CD4-positive, alpha-beta T cell (primary cell): ENCODE measurements at regions not wholly inside any gene's neighbourhood (a gene's known extent, or its start where the extent isn't known, plus 50 kb on each side); places are given as distances from the start of the nearest gene placed in this dataset.

ENCODE experiments used
- ATAC-seq: fragments of 200-7000 bp; cut with Tn5 transposase; one replicate; pipeline ENCODE4 v1.10.0; 2022; ENCODE audit warnings: mild to moderate bottlenecking; ENCODE audit not compliant: poor library complexity
- CTCF ChIA-PET: fragments of 350-600 bp; sonication (Branson Sonifier 250); formaldehyde crosslinking; loops from one replicate; lab custom pipeline; 2021; ENCODE audit warnings: antibody characterized with exemption, inconsistent platforms; lab: Charles Lee
- POLR2A ChIA-PET: fragments of 350-600 bp; sonication (Branson Sonifier 250); formaldehyde crosslinking; loops from one replicate; lab custom pipeline; 2021; ENCODE audit warnings: antibody characterized with exemption, inconsistent platforms; lab: Charles Lee
- DNase-seq, 14 experiments: peaks; one replicate each; pipeline ENCODE4 v3.0.0-alpha.2; 2013 to 2020; ENCODE audit warnings: mixed read lengths in 2 of 14
- H3K27ac ChIP-seq, 2 donors: one replicate each; pipeline versions ENCODE4 v1.5.1 to v1.7.0; 2013; ENCODE audit warnings: low read length in 2 of 2, low read depth in 1 of 2, mild to moderate bottlenecking in 1 of 2
- H3K27me3 ChIP-seq, 2 experiments: 1 replicate in 1 of 2; 2 replicates in 1 of 2; pipeline versions ENCODE4 v1.6.1 to v1.7.0; 2013; ENCODE audit warnings: low read length in 2 of 2, control low read depth in 1 of 2, mild to moderate bottlenecking in 1 of 2, moderate library complexity in 1 of 2; ENCODE audit not compliant: insufficient read depth in 2 of 2, control insufficient read depth in 1 of 2
- H3K36me3 ChIP-seq: one replicate; pipeline ENCODE4 v1.6.1; 2013; ENCODE audit warnings: low read length, control low read depth; ENCODE audit not compliant: insufficient read depth
- H3K4me1 ChIP-seq: one replicate; pipeline ENCODE4 v1.6.1; 2013; ENCODE audit warnings: low read length, control low read depth; ENCODE audit not compliant: insufficient read depth
- H3K4me3 ChIP-seq: one replicate; pipeline ENCODE4 v1.5.1; 2013; ENCODE audit warnings: mild to moderate bottlenecking, low read length, moderate library complexity
- H3K9me3 ChIP-seq, 2 experiments: 1 replicate in 1 of 2; 2 replicates in 1 of 2; pipeline versions ENCODE4 v1.6.1 to v1.7.0; 2013; ENCODE audit warnings: low read length in 2 of 2, mild to moderate bottlenecking in 2 of 2, control low read depth in 1 of 2, moderate library complexity in 1 of 2; ENCODE audit not compliant: control insufficient read depth in 1 of 2, insufficient read depth in 1 of 2
- H3K27ac Mint-ChIP-seq: one replicate; pipeline ENCODE4 v1.8.0; 2020; ENCODE audit warnings: mixed read lengths
- H3K27me3 Mint-ChIP-seq: one replicate; pipeline ENCODE4 v1.8.0; 2021; ENCODE audit warnings: mixed read lengths
- H3K36me3 Mint-ChIP-seq: one replicate; pipeline ENCODE4 v1.8.0; 2021; ENCODE audit warnings: low read depth, mixed read lengths
- H3K4me1 Mint-ChIP-seq: one replicate; pipeline ENCODE4 v1.8.0; 2021; ENCODE audit warnings: low read depth, mixed read lengths
- H3K4me3 Mint-ChIP-seq: one replicate; pipeline ENCODE4 v1.8.0; 2020; ENCODE audit warnings: mild to moderate bottlenecking, mixed read lengths
- H3K9me3 Mint-ChIP-seq: one replicate; pipeline ENCODE4 v1.8.0; 2020; ENCODE audit warnings: mixed read lengths
- intact Hi-C, 2 experiments: fragments of 100-400 bp; cut with DNase I in 1 of 2; cut with micrococcal nuclease in 1 of 2; formaldehyde crosslinking; loops; one replicate each; pipeline versions ENCODE4 v1.15.1 to v1.9.0; 2023 to 2025; cut with DNase I, micrococcal nuclease
- TF ChIP-seq, protein P1 (sequence below): fragments of 200-600 bp; IDR thresholded peaks from one replicate; pipeline ENCODE4 v1.8.0; 2022; ENCODE audit warnings: antibody characterized with exemption, mild to moderate bottlenecking

DNA sequence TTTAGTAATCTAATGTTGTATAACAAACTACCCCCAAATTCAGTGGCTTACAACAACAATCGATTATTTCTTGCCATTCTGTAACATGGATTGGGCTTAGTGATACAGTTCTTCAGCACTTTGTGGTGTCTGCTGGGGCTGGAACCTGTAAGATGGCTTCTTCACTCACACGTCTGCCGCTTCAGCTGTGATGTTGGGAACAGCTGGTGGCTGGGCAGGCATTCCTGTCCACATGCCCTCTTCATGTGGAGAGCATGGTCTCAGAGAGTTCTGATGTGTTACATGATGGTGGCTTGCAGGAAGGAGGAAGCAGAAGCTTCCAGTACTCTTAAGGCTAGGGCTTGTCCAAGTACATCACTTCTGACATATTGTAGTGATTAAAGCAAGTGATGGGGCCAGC lies 276.9 kb downstream of the PTBP2 start:
- ChIA-PET POLR2A (no interaction called here), CTCF (no interaction called here)
- no peaks in the 10 kb centered on the region for H3K9me3 Mint-ChIP-seq
- H3K9me3 ChIP-seq: no peaks in the 10 kb centered on the region
- H3K4me1 ChIP-seq: no peaks in the 10 kb centered on the region
- H3K4me1 Mint-ChIP-seq: no peaks in the 10 kb centered on the region
- ATAC-seq (no peak), DNase-seq (no peak)
- TF ChIP-seq, protein P1, sequence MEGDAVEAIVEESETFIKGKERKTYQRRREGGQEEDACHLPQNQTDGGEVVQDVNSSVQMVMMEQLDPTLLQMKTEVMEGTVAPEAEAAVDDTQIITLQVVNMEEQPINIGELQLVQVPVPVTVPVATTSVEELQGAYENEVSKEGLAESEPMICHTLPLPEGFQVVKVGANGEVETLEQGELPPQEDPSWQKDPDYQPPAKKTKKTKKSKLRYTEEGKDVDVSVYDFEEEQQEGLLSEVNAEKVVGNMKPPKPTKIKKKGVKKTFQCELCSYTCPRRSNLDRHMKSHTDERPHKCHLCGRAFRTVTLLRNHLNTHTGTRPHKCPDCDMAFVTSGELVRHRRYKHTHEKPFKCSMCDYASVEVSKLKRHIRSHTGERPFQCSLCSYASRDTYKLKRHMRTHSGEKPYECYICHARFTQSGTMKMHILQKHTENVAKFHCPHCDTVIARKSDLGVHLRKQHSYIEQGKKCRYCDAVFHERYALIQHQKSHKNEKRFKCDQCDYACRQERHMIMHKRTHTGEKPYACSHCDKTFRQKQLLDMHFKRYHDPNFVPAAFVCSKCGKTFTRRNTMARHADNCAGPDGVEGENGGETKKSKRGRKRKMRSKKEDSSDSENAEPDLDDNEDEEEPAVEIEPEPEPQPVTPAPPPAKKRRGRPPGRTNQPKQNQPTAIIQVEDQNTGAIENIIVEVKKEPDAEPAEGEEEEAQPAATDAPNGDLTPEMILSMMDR: no peak
- no peaks in the 10 kb centered on the region for H3K36me3 Mint-ChIP-seq
- no peak overlapping the region for H3K4me3 Mint-ChIP-seq
- H3K27ac ChIP-seq: no peak overlapping the region
- no peaks in the 10 kb centered on the region for H3K36me3 ChIP-seq
- H3K27me3 Mint-ChIP-seq: peaks cover 16% of the 10 kb centered on the region
- no peaks in the 10 kb centered on the region for H3K27me3 ChIP-seq
- intact Hi-C loops: no loop called here
- no peak overlapping the region for H3K27ac Mint-ChIP-seq
- H3K4me3 ChIP-seq: no peak overlapping the region

DNA sequence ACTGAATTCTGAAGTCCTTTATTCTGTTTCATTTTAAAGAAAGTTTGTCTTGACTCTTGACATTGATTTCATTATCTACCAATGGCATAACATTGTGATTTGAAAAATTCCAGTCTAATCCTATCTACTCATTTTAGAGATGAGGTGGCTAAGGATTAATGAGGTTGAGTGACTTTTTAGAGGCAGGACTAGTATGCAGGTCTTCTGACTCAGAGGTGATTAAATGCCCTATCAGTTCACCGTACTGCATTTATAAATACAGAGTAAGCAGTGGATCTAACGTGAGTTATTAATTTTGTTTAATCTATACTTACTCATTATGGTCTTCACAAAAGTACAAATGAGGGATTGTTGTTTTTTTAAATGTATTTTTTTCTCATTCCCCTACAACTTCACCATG lies 277.6 kb downstream of the PTBP2 start:
- H3K36me3 ChIP-seq: no peaks in the 10 kb centered on the region
- no peaks in the 10 kb centered on the region for H3K4me1 Mint-ChIP-seq
- H3K4me3 Mint-ChIP-seq: no peak overlapping the region
- POLR2A ChIA-PET: no interaction called here
- no peak overlapping the region for H3K27ac Mint-ChIP-seq
- TF ChIP-seq, protein P1: no peak
- CTCF ChIA-PET: no interaction called here
- no peaks in the 10 kb centered on the region for H3K9me3 Mint-ChIP-seq
- no peak overlapping the region for H3K4me3 ChIP-seq
- no peaks in the 10 kb centered on the region for H3K27me3 ChIP-seq
- peaks cover 21% of the 10 kb centered on the region for H3K27me3 Mint-ChIP-seq
- no peaks in the 10 kb centered on the region for H3K36me3 Mint-ChIP-seq
- no peaks in the 10 kb centered on the region for H3K4me1 ChIP-seq
- DNase-seq (no peak), ATAC-seq (no peak)
- no peak overlapping the region for H3K27ac ChIP-seq
- intact Hi-C loops: no loop called here
- no peaks in the 10 kb centered on the region for H3K9me3 ChIP-seq

DNA sequence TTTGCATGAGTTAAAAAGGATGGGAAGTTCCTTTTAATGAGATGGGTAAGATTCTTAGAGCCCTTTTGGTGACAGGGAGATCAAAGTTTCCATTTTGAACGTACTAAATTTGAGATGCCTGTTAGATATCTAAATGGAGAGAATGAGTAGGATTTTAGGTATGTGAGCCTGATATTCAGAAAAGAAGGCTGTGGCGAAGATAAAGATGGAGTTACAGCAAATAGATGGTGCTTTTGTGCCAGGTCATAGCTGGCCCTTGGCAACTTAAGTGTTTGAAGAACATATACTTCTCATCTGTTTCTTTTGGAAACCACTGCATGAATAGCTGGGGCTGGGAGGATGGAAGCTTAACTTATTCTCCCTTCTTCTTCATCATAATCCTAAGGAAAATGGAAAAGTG lies 282.5 kb downstream of the PTBP2 start:
- H3K4me3 ChIP-seq: no peak overlapping the region
- TF ChIP-seq, protein P1: no peak
- intact Hi-C loops: no loop called here
- Mint-ChIP-seq H3K4me1 (no peaks in the 10 kb centered on the region), H3K9me3 (no peaks in the 10 kb centered on the region), H3K27ac (no peak overlapping the region), H3K36me3 (no peaks in the 10 kb centered on the region), H3K4me3 (no peak overlapping the region), H3K27me3 (peaks cover 6% of the 10 kb centered on the region)
- no peaks in the 10 kb centered on the region for H3K4me1 ChIP-seq
- CTCF ChIA-PET: no interaction called here
- no peaks in the 10 kb centered on the region for H3K36me3 ChIP-seq
- H3K9me3 ChIP-seq: no peaks in the 10 kb centered on the region
- no peak for ATAC-seq
- H3K27me3 ChIP-seq: no peaks in the 10 kb centered on the region
- POLR2A ChIA-PET: no interaction called here
- DNase-seq: no peak
- H3K27ac ChIP-seq: no peak overlapping the region
